ENCODE measurements at regions not wholly inside any gene's neighbourhood (a gene's known extent, or its start where the extent isn't known, plus 50 kb on each side); places are given as distances from the start of the nearest gene placed in this dataset.
A peak's percentile ranks its signal among the peaks of the same experiment; 100 is the strongest.

DNA sequence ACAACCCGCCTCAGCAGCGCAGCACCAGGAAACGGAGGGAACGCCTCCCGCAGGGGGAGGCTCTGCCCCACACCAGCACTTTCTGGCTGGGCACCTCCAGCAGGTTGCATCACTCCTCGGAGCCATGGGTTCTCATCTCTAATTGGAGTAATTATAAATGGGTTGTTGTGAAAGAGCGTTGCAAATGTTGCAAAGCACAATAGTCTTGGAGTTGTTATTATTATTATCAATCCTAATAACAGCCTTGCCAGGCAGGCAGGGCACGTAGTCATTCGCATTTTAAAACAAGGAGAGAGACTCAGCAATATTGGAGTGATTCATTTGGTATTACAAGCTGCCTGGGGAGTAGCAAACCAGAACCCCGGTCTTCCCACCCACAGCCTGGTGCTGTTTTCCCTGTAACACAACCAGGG is 108.6 kb upstream of the GJB6 start:
- WGBS, 2 donors = 44 to 52% methylated on average over 10 of the region's 10 CpGs
- H3K27ac ChIP-seq (ENCODE audit: low read depth in 1 of 2, low read length in 2 of 2) = no peak overlapping the region

DNA sequence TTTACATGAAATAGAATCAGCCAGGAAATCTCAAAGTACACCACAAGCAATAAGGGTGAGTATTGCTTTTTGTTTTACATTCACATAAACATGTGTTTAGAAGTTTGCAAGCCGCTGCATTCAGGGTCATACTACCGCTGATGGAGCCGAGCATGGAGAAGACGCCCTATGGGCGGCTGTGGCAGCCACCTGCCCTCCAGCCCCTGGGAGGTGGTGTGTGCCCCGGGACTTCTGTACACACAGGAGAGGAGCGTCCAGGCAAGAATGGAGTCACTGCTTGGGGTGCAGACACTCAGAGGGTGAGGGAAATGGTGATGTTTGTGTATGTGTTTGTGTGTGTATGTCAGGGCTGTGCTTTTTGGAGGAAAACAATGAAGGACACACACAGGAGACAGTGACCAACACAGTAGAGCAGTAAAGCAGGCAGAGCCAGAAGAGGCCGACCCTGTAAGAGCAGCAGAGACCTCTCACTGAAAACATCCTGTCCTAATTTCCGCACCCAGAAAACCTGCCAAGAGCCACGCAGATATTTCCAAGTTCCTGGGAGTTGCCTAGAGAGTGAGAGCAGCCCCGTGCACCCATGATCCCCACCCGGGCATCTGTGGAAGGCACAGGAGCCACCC is 108.1 kb upstream of the GJB6 start:
- H3K4me1 ChIP-seq (ENCODE audit: control insufficient read depth in 1 of 2, insufficient read depth in 2 of 2, low read length in 2 of 2) = no peaks in the 10 kb centered on the region
- H3K9me3 ChIP-seq (ENCODE audit: control insufficient read depth, low read length) = no peaks in the 10 kb centered on the region
- no peak overlapping the region for H3K4me3 ChIP-seq (ENCODE audit: low read length in 2 of 2)
- H3K27me3 ChIP-seq (ENCODE audit: control insufficient read depth in 1 of 2, insufficient read depth in 2 of 2, low read length in 1 of 2) = no peaks in the 10 kb centered on the region
- 57 to 60% methylated on average over 12 of the region's 12 CpGs for WGBS, 2 donors
- DNase-seq (no peak), ATAC-seq (ENCODE audit: low FRiP score) (peak; percentile 70)
- no peak overlapping the region for H3K27ac ChIP-seq (ENCODE audit: low read depth in 1 of 2, low read length in 2 of 2)
- H3K36me3 ChIP-seq (ENCODE audit: control insufficient read depth in 1 of 2, insufficient read depth in 2 of 2, low read length in 1 of 2) = no peaks in the 10 kb centered on the region
- intact Hi-C loops (cut with DNase I) = no loop called here

More for the DNA sequence above, 108.6 kb upstream of the GJB6 start:
- intact Hi-C loops (cut with DNase I) = no loop called here
- Histone ChIP-seq H3K27me3 (ENCODE audit: control insufficient read depth in 1 of 2, insufficient read depth in 2 of 2, low read length in 1 of 2) (no peaks in the 10 kb centered on the region), H3K36me3 (ENCODE audit: control insufficient read depth in 1 of 2, insufficient read depth in 2 of 2, low read length in 1 of 2) (no peaks in the 10 kb centered on the region), H3K4me3 (ENCODE audit: low read length in 2 of 2) (no peak overlapping the region), H3K4me1 (ENCODE audit: control insufficient read depth in 1 of 2, insufficient read depth in 2 of 2, low read length in 2 of 2) (no peaks in the 10 kb centered on the region), H3K9me3 (ENCODE audit: control insufficient read depth, low read length) (no peaks in the 10 kb centered on the region)
- ATAC-seq (ENCODE audit: low FRiP score) = peak; percentile 80
- peak; percentile 65 to 78 for DNase-seq

DNA sequence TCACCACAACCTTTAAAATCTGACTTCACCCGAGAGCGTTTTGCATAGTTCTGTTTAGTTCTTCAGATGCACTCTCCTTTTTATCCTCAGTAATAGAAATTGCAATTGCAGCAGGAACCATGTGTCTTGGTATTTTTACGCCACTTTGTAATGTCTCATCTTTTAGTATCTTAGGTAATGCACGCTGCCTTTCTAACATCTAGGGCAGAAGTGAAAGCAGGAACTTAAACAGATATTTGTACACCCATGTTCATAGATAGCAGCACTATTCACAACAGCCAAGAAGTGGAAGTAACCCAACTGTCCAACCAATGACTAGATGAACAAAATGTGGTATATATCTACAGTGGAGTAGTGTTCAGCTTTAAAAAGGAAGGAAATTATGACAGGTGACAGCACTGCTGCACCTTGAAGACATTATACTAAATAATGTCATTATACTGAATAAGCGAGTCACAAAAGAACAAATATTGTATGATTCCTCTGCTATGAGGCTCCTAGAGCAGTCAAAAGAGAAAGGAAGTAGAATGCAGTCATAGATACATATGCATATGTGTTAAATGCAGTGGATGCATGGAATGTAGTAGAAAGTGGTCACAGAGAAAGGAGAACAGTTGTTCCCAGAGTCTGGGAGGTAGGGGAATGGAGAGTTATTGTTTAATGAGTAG is 105.9 kb upstream of the GJB6 start:
- no peaks in the 10 kb centered on the region for H3K27me3 ChIP-seq (ENCODE audit: control insufficient read depth in 1 of 2, insufficient read depth in 2 of 2, low read length in 1 of 2)

DNA sequence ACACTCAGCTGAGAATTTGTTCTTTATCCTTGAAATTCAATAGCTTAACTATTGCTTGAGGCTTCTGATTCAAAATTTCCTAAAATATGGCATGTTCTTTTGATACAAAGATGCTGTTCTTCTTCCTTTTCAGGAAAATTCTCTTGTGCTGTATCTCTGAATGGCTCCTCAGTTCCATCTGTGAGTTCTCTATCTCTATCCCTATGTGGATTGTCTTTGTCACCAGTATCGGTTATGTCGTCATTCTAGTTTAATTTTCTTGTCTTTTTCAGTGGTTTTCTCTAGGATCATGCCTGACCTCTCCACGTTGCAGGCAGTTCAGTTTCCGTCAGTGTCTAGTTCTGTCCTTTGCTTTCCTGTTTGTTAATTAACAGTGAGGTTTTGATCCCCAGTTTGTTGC is 104.6 kb upstream of the GJB6 start:
- no peaks in the 10 kb centered on the region for H3K27me3 ChIP-seq (ENCODE audit: control insufficient read depth in 1 of 2, insufficient read depth in 2 of 2, low read length in 1 of 2)
- peaks cover 1% of the 10 kb centered on the region for H3K9me3 ChIP-seq (ENCODE audit: control insufficient read depth, low read length)
- WGBS, 2 donors = 85 to 86% methylated on average over 4 of the region's 4 CpGs
- intact Hi-C loops (cut with DNase I) = no loop called here
- no peak overlapping the region for H3K4me3 ChIP-seq (ENCODE audit: low read length in 2 of 2)
- H3K27ac ChIP-seq (ENCODE audit: low read depth in 1 of 2, low read length in 2 of 2) = no peak overlapping the region
- no peak for ATAC-seq (ENCODE audit: low FRiP score)
- H3K36me3 ChIP-seq (ENCODE audit: control insufficient read depth in 1 of 2, insufficient read depth in 2 of 2, low read length in 1 of 2) = no peaks in the 10 kb centered on the region
- no peaks in the 10 kb centered on the region for H3K4me1 ChIP-seq (ENCODE audit: control insufficient read depth in 1 of 2, insufficient read depth in 2 of 2, low read length in 2 of 2)
- no peak for DNase-seq

More for the DNA sequence above, 105.9 kb upstream of the GJB6 start:
- Histone ChIP-seq H3K9me3 (ENCODE audit: control insufficient read depth, low read length) (peaks cover 1% of the 10 kb centered on the region), H3K36me3 (ENCODE audit: control insufficient read depth in 1 of 2, insufficient read depth in 2 of 2, low read length in 1 of 2) (no peaks in the 10 kb centered on the region), H3K27ac (ENCODE audit: low read depth in 1 of 2, low read length in 2 of 2) (no peak overlapping the region), H3K4me3 (ENCODE audit: low read length in 2 of 2) (no peak overlapping the region), H3K4me1 (ENCODE audit: control insufficient read depth in 1 of 2, insufficient read depth in 2 of 2, low read length in 2 of 2) (no peaks in the 10 kb centered on the region)
- intact Hi-C loops (cut with DNase I) = no loop called here
- ATAC-seq (ENCODE audit: low FRiP score) = no peak
- 88 to 91% methylated on average over 5 of the region's 5 CpGs for WGBS, 2 donors
- no peak for DNase-seq

DNA sequence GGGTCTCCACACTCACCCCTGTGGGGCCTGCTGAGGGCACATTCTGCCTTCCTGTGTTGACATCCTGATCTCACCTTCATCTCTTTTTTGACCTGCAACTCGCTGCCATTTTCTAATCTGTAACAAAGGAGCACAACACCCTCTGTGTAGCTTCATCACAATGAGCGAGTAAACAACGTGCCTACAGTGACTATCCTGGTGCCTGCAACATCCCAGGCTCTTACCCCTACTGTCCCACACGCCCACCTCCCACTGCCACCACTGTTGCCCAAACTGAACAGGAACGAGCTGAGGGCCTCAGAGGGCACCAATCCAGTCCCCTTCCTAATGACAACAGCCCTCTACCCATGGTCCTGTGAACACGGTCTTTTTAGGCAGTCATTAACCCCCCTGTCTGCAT is 102.2 kb upstream of the GJB6 start:
- Histone ChIP-seq H3K27me3 (ENCODE audit: control insufficient read depth in 1 of 2, insufficient read depth in 2 of 2, low read length in 1 of 2) (no peaks in the 10 kb centered on the region), H3K4me1 (ENCODE audit: control insufficient read depth in 1 of 2, insufficient read depth in 2 of 2, low read length in 2 of 2) (no peaks in the 10 kb centered on the region), H3K4me3 (ENCODE audit: low read length in 2 of 2) (no peak overlapping the region), H3K27ac (ENCODE audit: low read depth in 1 of 2, low read length in 2 of 2) (no peak overlapping the region), H3K9me3 (ENCODE audit: control insufficient read depth, low read length) (peaks cover 1% of the 10 kb centered on the region), H3K36me3 (ENCODE audit: control insufficient read depth in 1 of 2, insufficient read depth in 2 of 2, low read length in 1 of 2) (no peaks in the 10 kb centered on the region)
- intact Hi-C loops (cut with DNase I) = no loop called here
- DNase-seq = no peak
- no peak for ATAC-seq (ENCODE audit: low FRiP score)
- 80 to 85% methylated on average over 6 of the region's 6 CpGs for WGBS, 2 donors

DNA sequence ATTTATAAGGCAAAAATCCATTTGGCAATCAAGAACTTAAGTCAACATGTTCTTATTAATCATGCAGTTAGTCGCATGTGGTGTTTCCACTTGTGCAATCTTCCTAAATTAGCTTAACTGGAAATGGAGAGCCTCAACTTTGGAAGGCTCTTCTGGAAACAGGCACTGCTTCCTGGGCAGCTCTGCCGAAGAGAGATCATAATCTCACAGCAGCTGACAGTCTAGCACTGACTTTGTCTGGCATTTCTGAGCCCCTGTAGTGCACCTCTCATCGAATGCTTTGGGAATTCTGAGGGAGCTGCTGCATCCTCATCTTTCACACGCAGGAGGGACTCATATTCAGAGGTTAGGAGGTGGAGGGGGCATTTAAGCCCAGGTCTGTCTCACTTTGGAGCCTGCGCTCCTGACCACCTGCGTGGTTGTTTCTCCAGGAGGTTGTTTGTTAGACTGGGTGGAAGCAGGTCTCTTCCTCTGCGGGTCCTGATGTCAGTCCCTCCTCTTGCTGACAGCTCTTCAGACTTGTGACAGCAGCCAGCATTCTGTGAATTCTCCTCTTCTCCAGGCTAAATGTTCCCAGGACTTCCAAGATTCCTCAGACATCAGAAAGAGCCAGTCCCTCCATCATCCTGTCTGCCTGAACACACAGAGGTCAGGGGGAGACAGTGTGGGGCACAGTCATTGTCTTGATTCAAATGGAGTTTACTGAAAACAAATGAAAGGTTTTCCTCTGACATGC is 100.4 kb upstream of the GJB6 start:
- 46 to 50% methylated on average over 7 of the region's 7 CpGs for WGBS, 2 donors
- Histone ChIP-seq H3K9me3 (ENCODE audit: control insufficient read depth, low read length) (peaks cover 3% of the 10 kb centered on the region), H3K4me3 (ENCODE audit: low read length in 2 of 2) (no peak overlapping the region), H3K27ac (ENCODE audit: low read depth in 1 of 2, low read length in 2 of 2) (no peak overlapping the region), H3K4me1 (ENCODE audit: control insufficient read depth in 1 of 2, insufficient read depth in 2 of 2, low read length in 2 of 2) (no peaks in the 10 kb centered on the region), H3K27me3 (ENCODE audit: control insufficient read depth in 1 of 2, insufficient read depth in 2 of 2, low read length in 1 of 2) (no peaks in the 10 kb centered on the region), H3K36me3 (ENCODE audit: control insufficient read depth in 1 of 2, insufficient read depth in 2 of 2, low read length in 1 of 2) (no peaks in the 10 kb centered on the region)
- peak; percentile 87 for ATAC-seq (ENCODE audit: low FRiP score)
- intact Hi-C loops (cut with DNase I) = no loop called here
- DNase-seq = no peak

DNA sequence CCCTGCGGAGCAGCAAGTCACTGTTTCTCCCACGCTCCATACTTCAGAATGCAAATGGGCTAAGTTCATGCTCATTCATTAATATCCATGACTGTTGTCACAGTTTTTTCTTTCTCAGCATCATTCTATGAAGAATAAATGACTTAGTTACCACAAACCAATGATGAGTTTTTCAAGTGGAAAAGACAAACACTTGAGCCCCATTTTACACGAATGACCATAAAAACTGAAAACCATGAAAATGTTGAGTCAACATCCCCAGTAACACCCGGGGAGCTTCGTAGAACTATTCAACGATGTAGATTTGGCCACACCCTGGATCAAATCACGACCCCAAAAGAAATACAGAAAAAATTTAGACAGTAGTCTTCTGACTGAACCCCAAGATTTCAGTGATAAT is 99.8 kb upstream of the GJB6 start:
- 71 to 82% methylated on average over 7 of the region's 7 CpGs for WGBS, 2 donors
- DNase-seq (no peak), ATAC-seq (ENCODE audit: low FRiP score) (no peak)
- Histone ChIP-seq H3K4me3 (ENCODE audit: low read length in 2 of 2) (no peak overlapping the region), H3K9me3 (ENCODE audit: control insufficient read depth, low read length) (peaks cover 6% of the 10 kb centered on the region), H3K36me3 (ENCODE audit: control insufficient read depth in 1 of 2, insufficient read depth in 2 of 2, low read length in 1 of 2) (no peaks in the 10 kb centered on the region), H3K27me3 (ENCODE audit: control insufficient read depth in 1 of 2, insufficient read depth in 2 of 2, low read length in 1 of 2) (no peaks in the 10 kb centered on the region), H3K4me1 (ENCODE audit: control insufficient read depth in 1 of 2, insufficient read depth in 2 of 2, low read length in 2 of 2) (no peaks in the 10 kb centered on the region), H3K27ac (ENCODE audit: low read depth in 1 of 2, low read length in 2 of 2) (no peak overlapping the region)
- intact Hi-C loops (cut with DNase I) = no loop called here

DNA sequence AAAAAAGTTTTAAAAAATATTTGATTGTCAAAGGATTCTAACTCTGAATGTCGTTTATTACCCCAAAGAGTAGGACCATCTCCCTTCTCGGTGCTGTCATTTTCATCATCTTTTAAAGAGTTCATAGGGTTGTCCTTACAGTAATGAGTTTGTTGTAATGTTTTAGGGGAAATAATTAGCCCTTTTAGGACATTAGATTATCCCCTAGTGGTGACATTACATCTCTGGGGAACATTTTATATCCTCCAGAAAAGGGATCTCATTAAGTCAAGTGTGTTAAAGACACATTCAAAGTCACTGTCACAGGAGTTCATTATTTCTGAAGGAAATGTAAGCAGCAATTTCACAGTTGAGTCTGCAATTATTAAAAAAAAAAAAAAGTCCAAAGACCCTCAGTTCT is 99.3 kb upstream of the GJB6 start:
- WGBS, 2 donors = 83 to 86% methylated on average over 2 of the region's 2 CpGs
- H3K4me1 ChIP-seq (ENCODE audit: control insufficient read depth in 1 of 2, insufficient read depth in 2 of 2, low read length in 2 of 2) = no peaks in the 10 kb centered on the region

DNA sequence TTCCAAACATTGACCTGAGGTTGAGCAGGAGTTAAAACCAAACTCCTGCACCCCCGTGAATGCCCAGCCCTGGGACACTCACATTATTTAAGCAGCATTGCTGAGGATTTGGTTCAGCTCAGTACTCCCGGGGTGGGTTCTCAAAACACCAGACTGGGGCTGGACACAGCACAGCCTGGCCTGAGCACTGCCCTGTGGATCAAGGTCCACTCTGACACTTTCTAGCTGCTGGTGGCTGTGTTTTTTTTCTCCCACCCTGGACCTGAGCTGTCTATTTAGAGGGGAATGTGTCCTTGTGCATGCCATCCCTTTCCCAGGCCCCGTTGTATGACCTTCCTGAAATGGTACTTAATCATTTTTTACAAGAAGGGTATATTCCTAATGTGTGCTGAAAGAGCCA is 94.7 kb upstream of the GJB6 start:
- DNase-seq (no peak), ATAC-seq (ENCODE audit: low FRiP score) (no peak)
- intact Hi-C loops (cut with DNase I) = no loop called here
- WGBS, 2 donors = 80 to 82% methylated on average over 3 of the region's 3 CpGs
- Histone ChIP-seq H3K4me1 (ENCODE audit: control insufficient read depth in 1 of 2, insufficient read depth in 2 of 2, low read length in 2 of 2) (no peaks in the 10 kb centered on the region), H3K9me3 (ENCODE audit: control insufficient read depth, low read length) (peaks cover 6% of the 10 kb centered on the region), H3K27ac (ENCODE audit: low read depth in 1 of 2, low read length in 2 of 2) (no peak overlapping the region), H3K36me3 (ENCODE audit: control insufficient read depth in 1 of 2, insufficient read depth in 2 of 2, low read length in 1 of 2) (no peaks in the 10 kb centered on the region), H3K27me3 (ENCODE audit: control insufficient read depth in 1 of 2, insufficient read depth in 2 of 2, low read length in 1 of 2) (no peaks in the 10 kb centered on the region), H3K4me3 (ENCODE audit: low read length in 2 of 2) (no peak overlapping the region)

More for the DNA sequence above, 99.3 kb upstream of the GJB6 start:
- H3K36me3 ChIP-seq (ENCODE audit: control insufficient read depth in 1 of 2, insufficient read depth in 2 of 2, low read length in 1 of 2) = no peaks in the 10 kb centered on the region
- intact Hi-C loops (cut with DNase I) = no loop called here
- H3K27me3 ChIP-seq (ENCODE audit: control insufficient read depth in 1 of 2, insufficient read depth in 2 of 2, low read length in 1 of 2) = no peaks in the 10 kb centered on the region
- DNase-seq (no peak), ATAC-seq (ENCODE audit: low FRiP score) (no peak)
- H3K4me3 ChIP-seq (ENCODE audit: low read length in 2 of 2) = no peak overlapping the region
- H3K9me3 ChIP-seq (ENCODE audit: control insufficient read depth, low read length) = peaks cover 6% of the 10 kb centered on the region
- H3K27ac ChIP-seq (ENCODE audit: low read depth in 1 of 2, low read length in 2 of 2) = no peak overlapping the region

Measured in aorta (tissue), 5 donors.